HG02798 (cell line): ENCODE measurements at regions not wholly inside any gene's neighbourhood (a gene's known extent, or its start where the extent isn't known, plus 50 kb on each side); places are given as distances from the start of the nearest gene placed in this dataset.
A peak's percentile ranks its signal among the peaks of the same experiment; 100 is the strongest.

Source experiments
- ATAC-seq: cut with Tn5 transposase; IDR thresholded peaks from one replicate; pipeline ENCODE4 v1.9.1; 2021; ENCODE audit warnings: mild to moderate bottlenecking; ENCODE audit not compliant: unreplicated experiment, poor library complexity

DNA sequence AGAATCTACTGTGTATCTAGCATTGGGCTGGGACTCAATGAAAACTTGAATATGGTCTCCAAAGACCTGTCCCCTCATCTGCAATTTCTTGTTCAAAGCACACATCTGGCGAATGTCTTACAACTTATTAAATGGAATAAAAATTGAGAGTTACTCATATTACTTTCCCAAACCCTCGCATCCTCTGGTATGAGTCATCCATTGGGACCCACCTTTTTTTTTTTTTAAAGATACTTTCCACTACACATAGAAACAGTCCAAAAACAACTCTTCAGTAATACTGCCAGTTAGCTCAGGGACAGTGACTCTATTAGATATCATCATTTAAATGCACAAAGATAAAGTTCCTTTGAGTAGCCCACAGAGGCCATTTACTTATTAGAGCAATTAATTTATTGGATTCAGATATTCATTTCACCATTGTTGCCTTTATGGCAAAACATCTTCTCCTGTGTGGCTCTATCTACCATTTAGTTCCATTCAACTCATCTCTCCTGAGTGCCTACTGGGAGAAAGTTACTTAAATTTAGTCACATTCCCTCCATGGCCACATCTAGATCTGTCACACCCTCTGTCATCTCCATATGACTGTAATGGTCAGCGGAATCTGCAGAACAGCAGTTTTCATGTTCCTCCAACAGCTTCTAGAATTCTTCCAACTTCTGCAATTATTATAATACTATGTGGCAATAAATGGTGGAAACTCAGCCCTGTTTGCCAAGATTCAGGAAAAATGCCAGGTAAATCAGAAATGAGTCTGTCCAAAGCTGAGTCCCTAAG is 77.9 kb upstream of the ARHGEF3 start:
- no peak for ATAC-seq

GRCh38 chr3:56878074-56878473 is 76.3 kb upstream of the ARHGEF3 start:
- ATAC-seq = no peak

- ATAC-seq = no peak
Measured at GRCh38 chr3:56876916-56877315, 75.2 kb upstream of the ARHGEF3 start.

- ATAC-seq = no peak
Measured at GRCh38 chr3:56874269-56874668, 72.5 kb upstream of the ARHGEF3 start.

GRCh38 chr3:56870436-56870835 is 68.7 kb upstream of the ARHGEF3 start:
- ATAC-seq = no peak

DNA sequence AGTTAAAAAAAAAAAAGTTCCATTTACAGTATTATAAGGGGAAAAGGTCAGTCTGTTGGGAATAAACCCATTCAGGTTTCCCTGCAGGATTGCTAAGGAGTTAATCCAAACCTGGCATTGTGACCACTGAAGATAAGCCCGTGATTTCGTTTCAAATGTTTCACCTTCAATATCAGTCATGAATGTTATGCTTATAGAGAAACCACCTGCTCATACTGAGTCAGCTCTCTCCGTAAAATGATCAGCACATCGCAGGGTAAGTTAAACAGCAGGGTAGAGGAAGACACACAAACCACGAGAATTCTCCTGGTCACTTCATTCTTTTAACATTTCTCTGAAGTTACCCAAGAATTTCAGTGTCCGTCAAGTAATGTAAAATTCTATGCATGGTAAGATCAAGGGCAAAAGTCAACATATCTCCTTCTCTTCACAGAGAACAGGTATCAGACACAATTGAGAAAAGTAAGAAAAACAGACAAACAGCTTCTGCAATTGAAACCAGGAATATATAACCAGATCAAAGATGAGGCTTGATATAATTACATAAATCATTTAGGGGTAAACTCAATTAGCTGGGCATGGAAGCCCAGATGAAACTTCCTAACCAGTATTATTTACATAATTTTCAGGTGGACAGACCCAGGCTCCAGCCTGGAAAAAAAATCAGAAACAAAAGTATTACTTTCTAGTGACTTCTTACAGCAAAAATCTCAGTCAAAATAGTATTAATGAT is 67.6 kb upstream of the ARHGEF3 start:
- no peak for ATAC-seq

DNA sequence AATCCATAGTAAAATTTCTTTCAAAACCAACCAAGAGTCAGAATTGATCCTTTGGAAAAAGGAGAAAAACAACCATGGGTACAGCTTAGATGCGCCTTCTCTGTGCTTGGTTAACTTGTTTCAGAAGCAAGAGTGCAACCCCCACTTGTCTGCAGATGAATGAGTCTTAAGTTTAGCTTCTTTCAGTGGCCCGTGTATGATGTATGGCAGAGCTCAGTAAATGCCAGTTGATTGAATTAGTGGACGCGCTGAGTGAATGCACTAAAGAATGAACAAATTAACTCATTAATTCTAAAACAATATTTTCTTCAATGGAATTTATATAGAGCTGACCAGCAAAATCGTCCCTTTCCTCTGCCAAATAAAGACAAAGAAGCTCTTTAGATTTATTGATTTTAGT is 67.0 kb upstream of the ARHGEF3 start:
- ATAC-seq = no peak

DNA sequence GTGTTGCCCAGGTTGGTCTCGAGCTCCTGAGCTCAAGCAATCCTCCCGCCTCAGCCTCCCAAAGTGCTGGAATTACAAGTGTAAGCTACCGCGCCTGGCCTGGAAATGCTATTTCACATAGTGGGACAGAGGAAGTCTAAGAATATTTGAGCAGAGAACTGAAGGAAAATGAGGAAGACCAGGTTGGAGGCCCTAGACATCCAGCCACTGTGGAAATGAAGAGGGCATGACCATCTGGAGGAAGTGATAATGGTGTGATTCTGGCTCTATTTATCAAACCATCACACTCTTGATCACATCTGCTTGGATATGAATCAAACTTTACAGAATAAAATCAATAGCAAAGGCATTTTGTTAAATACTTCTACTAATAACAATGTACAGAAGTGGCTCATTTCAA is 65.9 kb upstream of the ARHGEF3 start:
- no peak for ATAC-seq

DNA sequence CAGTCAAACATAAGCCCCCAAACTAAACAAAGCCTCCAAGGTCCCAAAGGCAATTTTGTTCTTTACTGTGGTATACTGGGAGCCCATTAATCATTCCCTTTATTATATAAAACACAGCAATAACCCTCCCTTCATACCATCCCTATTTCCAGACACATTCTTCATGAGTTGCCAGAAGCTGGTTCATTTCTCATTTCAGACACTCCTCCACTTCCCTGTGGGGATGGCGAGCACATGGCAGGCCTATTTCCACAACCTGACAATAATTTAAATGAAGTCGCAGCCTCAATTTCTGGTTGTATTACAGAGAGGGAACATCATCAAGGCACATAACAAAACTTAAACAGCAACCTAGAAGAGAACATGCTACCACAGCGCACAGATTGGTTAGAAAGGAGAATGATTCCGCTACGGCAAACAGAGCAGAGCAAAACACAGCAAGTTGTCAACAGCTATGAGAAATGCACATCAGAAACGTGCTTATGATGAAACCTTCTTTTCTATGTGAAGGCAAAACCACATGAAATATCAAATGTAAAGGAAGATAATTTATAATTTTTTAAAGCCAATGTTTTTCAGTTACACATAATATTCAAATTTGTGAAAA is 63.3 kb upstream of the ARHGEF3 start:
- no peak for ATAC-seq

DNA sequence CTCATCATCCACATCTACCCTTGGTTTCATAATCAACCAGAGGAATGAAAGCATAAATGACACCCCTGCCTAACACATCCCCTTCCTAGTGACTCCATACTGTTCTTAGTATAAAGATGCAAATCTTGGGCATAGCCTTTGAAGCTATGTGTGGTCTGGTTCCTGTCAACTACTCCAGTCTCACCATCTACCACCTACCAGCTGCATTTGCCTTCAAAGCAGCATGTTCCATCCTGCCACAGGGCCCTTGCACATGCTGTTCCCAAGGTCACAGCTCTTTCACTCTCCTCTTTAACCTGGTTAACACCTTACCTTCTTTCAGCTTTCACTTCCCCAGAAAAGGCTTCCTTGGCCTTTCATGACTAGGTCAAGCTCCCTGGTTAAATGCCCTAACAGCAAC is 62.3 kb upstream of the ARHGEF3 start:
- peak; percentile 53 for ATAC-seq

- ATAC-seq = no peak
Measured at GRCh38 chr3:56862352-56863062, 60.8 kb upstream of the ARHGEF3 start.

GRCh38 chr3:56861511-56861910 is 59.8 kb upstream of the ARHGEF3 start:
- no peak for ATAC-seq

DNA sequence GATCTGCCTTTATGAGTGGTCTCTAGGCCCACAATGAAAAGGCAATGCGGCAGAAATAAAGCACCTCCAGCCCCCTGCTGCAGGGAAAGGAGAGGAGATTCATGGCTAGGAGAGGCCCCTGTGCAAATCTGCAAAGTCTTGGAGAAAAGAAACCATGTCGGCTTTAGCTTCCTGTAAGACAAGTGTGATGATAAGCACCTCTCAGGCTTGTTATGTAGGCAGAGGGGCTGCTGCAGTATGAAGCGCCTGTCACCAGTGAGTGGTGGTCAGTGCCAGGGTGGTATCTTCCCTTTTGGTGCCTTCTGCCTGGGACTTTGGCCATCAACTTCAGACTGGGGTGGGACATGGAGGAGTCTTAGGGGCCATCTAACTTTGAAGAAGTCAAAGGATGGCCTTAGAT is 59.2 kb upstream of the ARHGEF3 start:
- ATAC-seq = no peak

DNA sequence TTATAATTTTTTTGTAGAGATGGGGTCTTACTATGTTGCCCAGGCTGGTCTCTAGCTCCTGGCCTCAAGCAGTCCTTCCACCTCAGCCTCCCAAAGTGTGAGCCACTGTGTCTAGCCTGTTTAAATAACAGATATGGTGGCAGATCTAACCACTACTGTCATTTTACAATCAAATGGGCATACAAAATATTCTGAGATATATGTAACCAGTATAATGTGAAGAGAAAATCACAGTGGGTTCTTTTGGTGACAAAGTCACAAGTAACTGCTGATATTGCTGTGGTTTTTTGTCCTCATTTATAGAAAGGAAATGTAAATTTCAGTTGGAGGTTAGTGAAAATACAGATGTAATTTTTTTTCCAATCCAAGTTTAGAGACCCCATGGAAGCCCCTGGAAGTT is 58.6 kb upstream of the ARHGEF3 start:
- no peak for ATAC-seq

GRCh38 chr3:56858331-56858730 is 56.6 kb upstream of the ARHGEF3 start:
- no peak for ATAC-seq

GRCh38 chr3:56857178-56857577 is 55.4 kb upstream of the ARHGEF3 start:
- no peak for ATAC-seq

GRCh38 chr3:56856752-56857151 is 55.0 kb upstream of the ARHGEF3 start:
- no peak for ATAC-seq

- ATAC-seq = no peak
Measured at GRCh38 chr3:56855856-56856512, 54.2 kb upstream of the ARHGEF3 start.

DNA sequence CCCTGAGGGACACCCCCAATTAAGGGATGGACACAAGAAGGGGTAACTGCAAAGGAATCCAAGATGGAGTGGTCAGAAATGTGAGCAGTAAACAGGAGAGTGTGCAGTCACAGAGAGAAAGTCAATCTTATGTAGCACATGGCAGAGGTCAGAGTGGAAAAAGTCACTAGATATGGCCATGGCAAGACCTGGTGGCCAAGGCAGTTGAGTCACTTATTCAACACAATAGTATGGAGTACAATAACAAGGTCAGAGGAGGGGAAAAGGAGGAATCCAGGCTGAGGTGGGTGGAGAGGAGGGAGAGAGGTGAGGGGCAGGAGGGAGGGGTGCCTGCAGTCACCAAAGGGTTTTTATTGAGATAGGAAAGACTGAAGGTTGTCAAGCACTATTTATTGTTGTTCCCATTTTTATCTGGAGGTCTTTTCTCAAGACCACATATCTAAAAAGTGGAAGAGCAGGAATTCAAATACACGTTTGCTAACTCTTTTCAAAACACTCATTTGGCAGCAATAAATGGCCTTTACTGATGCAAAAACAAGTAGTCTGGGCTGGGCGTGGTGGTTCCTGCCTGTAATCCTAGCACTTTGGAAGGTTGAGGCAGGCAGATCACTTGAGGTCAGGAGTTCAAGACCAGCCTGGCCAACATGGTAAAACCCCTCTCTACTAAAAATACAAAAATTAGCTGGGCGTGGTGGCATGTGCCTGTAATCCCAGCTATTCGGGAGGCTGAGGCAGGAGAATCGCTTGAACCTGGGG is 53.3 kb upstream of the ARHGEF3 start:
- ATAC-seq = no peak
